Fibroblast of skin of left quadriceps (primary cell): ENCODE measurements at regions not wholly inside any gene's neighbourhood (a gene's known extent, or its start where the extent isn't known, plus 50 kb on each side); places are given as distances from the start of the nearest gene placed in this dataset.

ENCODE experiments used
- DNase-seq, 2 experiments: peaks; one replicate each; pipeline ENCODE4 v3.0.0-alpha.2; 2013; ENCODE audit warnings: low read depth in 2 of 2

DNA sequence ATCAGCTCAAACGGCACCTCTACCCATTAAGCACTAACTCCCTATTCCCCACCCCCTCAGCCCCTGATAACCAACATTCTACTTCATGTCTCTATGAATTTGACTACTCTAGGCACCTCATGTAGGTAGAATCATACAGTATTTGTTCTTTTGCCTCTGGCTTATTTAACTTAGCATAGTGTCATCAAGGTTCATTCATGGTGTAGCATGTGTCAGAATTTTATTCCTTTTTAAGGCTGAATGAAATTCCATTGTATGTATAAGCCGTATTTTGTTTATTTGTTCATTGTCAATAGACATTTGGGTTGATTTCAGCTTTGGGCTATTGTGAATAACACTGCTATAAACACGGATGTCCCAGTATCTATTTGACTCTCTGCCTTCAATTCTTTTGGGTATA lies 794.9 kb upstream of the SOX9 start:
- DNase-seq = no peak

DNA sequence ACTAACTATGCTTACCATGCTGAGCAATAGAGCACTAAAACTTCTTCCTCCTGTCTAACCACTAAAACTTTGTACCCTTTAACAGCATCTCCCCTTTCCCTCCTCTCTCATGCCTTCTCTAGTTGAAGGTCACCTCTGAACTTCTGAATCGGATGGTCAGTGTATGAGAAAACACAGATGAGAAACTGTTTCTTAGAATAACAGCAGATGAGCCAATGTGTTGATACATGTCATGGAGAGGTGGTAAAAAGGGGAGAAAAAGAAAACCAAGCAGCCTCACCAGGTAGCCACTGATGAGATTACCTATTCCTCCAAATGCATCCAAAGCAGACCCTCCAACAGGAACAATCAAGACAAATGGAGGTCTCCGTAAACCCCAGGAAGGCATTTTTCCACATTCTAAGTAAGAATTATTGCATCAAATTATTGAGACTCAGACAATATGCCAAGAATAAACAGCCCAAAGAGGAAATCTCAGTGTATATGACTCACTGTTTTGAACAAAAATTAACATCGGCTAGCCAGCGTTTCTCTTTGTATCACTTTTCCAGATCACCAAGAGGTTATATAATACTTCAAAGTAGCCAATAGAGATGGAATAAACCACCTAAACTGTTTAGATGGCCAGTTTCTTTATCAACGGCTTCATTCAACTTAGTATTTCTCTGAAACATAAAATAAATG lies 793.3 kb upstream of the SOX9 start:
- no peak for DNase-seq

DNA sequence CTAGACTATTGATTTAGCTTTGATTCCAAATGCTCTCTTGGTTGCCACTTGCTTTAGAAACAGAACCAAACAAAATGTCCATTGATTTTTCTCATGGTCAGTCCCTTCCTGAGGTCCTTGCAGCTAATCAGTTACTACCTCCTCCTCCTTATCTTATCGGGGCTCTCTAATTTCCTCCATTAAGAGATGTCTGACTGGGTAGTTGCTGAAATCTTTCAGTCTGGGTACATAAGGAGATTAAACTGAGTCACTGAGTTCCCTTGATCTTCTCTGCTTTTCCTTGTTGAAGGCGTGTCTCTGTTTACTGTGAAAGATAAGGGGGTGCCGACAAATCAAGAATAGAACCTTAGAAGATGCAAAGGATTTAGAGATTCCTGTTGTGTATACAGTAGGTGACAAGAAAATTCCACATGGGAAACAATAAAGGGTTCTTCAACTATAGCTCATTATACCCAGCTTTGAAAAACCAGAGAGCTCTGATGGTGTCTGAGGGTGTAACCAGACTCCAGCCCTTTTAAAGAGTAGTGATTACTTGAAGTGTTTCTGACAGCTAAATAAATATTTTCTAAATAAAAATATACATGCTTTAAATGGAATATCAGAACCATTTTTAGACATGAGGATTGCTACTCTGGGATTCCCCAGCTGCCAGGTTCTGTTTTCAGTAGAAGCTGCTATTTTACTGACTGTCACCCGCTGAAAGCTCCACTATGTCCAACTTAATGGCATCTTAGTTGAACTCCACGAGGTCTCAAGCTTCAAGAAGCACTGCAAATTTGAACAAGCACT lies 791.3 kb upstream of the SOX9 start:
- DNase-seq = no peak

DNA sequence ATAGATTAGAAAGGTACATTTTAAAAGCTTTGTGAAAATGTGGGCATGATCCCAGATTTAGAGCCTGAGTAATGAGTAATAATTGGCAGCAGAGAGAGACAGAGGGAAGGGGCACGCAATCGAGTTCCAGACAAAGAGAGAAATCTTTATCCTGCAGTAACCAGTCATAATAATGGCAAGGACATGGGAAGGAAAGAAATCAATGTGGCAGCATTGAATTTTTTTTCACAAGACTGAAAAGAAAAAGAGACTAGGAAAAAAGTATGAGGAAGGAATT lies 790.8 kb upstream of the SOX9 start:
- no peak for DNase-seq

DNA sequence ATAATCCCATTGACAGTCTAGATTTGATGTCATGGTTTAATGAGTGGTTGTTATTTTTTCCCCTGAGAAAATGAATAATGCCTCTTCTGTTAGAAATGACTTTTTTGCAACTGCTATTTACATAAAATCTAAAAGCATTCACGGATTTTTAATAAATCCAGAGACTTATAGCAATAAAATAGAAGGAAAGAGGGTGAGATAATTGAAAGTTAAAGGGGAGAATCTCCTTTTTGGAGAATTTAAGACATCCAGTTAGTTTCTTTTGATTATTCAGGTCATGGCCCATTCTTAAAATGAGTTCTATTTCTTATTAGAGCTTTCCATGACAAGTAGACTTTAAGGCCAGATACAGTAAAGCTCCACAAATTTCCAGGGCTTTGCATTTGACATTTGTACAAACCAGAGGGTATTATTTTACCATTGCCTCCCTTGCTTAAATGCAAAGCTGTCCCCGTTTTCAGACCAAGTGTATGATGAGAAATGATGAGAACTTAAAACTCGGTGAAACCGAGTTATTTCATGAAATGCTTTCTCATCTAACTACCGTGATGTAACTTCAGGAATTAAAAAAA lies 789.0 kb upstream of the SOX9 start:
- DNase-seq = no peak

DNA sequence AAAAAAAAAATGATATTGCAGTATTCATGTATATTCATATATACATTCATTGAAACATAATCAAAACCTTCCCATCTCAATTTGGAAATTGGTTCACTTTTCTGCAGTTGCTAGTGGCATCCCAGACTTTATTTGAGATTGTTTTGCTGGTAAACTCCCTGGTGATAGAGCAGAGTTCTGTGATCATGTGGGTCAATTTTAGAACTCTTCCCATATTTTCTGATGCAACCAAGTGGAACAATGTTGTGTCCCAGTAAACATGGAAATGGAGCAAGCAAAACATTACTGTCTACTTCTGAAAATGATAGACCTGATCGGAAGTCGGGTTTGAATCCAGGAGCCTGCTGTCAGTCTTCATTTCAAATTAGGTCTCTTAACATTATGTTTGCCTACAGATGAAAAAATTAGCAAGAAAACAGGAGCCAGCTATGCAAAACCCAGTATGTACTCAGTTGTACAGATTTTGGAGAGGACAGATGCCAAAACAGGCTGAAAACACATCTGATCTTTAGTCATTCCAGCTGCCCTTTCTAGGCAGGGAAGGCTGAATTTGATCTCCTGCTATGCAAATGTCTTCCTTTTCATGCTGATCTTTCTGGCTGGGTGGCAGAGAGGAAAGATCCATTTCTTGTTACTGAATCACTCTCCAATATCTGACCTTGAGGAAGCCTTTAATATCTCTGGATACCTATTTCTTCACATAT lies 786.6 kb upstream of the SOX9 start:
- no peak for DNase-seq

DNA sequence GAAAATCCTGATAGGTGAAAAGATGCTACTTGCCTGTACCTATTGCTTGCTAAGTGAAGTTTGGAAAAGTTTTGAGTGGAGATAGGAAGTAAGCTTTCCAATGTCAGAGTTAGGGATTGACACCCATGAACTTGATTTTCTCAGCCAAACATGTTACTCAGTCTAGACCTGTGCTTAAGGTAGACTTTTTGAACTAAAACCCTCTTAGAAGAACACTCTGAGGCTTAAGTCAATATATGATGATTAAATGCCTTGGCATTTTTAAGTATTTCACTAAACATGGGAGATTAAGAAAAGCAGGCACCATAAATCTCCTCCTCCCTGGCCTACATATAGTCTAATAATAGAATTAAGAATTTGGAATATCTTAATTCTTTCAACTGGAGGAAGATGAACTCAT lies 785.6 kb upstream of the SOX9 start:
- no peak for DNase-seq

DNA sequence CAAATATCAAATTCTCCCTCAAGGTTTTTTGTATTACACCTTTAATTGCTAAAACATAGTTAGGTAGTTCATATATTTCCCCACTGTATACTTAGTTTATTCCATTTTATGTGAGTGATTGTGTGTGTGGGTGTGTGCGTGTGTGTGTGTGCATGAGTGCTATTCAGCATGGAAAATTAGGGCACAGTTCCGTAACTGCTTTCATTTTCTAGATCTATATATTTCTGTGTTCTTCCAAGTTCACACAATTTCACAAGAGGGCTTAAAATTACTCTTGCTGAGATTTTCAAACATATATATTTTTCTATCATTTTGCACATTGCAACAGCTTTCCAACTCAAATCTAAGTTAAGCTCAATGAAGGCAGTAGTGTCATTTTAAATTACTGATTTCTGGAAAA lies 782.9 kb upstream of the SOX9 start:
- DNase-seq = no peak

DNA sequence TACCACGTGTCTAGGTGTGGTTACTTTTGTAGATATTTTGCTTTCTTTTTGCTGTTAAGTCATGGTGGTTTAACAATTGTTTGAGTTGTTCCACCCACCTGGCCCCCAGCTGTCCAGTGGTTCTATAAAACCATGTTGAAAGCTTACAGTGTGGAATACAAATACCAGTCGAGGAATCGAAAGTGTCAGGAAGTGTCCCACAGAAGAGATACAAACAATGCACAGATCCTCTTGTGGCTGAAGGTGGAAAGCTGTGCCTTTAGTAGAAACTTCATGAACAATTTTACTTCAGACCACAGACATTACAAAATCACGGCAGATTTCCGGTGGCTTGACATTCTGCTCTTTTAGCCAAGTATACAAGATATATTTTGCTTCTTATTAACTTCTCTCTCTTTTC lies 782.4 kb upstream of the SOX9 start:
- no peak for DNase-seq

DNA sequence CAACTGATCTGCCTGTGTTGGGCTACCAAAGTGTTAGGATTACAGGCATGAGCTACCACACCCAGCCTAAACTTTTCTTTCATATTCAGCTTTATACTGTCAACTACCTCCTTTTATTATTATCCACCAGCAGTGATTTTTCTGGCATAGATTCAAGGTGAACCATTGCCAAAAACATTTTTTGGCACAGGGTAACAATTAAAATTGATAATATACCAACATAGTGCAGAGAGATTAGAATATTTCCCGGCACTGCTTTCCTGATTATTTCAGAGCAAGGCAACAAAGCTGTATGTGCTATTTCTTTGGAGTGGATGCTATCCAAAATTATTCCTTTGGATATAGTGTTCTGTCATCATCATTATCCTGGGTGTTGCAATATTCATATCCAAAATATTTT lies 781.6 kb upstream of the SOX9 start:
- DNase-seq = no peak

DNA sequence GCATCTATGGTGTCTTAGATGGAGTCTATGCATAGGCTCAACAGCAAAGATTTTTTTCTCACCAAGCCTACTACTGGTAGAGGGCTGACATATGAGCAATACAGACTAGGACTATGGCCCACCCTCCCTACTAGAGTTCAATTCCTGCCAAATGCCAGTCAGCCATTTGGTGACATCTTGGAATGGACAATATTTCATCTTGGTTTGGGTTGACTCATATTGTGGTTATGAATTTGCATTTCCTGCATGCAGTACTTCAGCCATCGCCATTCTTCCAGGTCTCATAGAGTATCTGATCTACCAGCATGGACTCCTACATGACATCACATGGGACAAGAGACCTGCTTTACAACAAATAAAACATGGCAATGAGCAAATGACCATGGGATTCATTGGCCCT lies 778.1 kb upstream of the SOX9 start:
- DNase-seq = no peak

DNA sequence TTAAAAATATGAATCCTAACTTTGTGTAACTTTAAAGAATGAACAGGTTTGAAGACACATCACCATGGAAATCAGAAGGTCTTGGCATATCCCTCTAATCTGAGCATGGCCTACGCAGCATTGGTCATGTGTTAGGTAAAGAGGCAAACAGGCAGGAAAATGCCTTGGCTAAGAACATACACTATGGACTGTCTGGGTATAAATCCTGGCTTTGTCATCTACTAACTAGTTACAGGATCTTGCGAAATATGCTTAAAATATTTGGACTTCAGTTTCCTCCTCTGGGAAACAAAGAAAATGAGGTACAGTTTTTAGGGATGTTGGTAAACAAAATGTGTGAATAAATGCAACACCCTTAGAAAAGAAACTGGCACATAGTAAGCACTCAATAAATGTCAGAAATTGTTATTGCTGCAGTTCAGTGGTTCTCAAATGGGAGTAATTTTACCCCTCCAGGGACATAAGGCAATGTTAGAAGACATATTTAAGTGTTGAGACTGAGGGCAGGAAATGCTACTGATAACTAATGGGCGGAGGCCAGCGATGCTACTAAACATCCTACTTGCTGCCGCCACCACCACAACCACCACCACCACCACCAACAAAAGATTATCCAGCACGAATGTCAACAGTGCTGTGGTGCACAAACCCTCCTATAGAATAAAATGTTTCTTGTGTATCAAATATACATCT lies 770.8 kb upstream of the SOX9 start:
- no peak for DNase-seq

DNA sequence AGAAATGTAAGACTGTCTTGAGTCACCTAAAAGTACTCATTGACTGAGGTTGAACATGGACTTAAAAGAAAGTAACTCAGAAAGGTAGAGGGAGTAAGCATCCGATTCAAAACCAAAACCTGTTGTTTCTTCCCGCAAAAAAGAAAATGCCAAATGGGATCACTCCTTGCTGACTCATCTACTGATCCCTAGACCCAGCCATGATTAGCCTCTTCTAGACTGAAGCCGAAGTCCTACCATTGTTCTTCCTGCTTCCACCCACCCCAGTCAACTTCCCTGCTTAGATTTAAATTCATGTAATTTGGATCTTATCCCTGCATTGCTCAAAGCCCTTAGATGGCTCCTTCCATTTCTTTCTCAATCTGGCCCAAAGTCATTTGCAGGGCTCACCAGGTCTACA lies 760.5 kb upstream of the SOX9 start:
- no peak for DNase-seq

DNA sequence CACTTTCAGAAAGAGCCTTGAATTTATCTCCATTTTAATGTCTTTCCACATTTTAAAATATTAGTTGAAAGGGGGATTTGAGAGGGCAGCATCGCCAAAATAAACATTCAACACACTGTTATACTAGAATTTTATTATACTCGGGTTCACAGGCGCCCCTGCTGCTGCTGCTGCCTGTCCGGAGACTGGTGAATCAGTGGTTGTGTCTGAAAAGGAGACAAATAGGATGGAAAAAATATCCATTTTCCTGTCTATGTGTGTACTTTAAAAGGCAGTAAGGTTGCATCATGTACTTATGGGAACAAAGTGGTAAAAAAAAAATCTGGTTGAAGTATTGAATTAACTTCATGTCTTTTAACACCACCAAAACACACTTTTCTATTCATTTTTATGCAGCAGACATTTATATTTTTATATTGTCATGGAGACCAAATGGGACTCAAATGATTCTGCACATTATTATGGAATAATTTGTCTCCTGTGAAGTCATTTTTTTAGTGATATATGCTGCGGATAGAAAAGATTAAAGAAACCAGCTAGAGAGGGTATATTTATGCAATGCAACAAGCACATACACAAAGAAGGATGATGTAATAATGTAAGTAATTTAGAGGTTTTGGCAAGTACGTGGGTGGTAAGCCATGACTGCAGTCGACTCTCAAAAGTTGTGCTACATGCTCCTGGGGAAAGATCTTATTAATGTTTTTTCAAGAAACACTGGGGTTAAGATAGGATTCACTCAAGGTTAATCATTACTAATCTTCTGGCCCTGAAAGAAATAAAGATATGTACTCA lies 759.0 kb upstream of the SOX9 start:
- DNase-seq = peak in 1 of 2 experiments; percentile 29

DNA sequence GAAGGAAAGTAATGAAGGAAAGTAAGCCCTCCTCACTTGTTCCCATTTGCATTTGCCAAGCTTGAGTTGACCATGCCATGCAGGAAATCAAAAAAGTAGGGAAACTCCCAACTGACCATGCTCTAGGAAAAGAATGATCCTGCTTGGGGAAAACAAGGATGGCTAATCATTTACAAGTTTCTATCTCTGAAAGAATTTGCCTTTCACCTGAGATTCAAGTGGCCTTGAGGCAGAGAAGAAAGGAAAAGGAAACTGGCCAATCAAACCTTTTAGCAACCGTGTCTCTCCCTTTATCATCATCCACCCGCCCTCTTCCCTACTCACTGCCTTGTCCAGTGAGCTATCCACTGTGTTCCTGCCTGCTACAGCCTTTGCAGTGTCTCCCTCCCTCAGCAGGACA lies 757.2 kb upstream of the SOX9 start:
- no peak for DNase-seq

DNA sequence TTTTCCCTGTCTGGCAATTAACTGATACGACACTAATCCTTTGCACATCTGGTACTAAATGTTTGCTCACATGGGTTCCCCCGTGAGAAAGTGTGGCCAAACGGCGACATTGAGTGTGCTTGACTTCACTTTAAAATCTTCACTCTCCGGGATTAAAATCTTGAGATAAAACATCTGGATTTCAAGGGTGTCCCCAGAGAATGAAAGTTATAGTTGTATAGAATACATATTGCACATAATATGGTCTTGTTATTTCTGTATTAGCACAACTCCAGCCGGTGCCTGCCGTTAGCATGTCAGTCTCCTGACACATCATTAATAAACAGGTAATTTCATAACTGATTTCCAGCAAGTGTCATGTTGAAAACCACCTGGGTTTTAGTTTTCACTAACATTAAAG lies 749.0 kb upstream of the SOX9 start:
- no peak for DNase-seq

DNA sequence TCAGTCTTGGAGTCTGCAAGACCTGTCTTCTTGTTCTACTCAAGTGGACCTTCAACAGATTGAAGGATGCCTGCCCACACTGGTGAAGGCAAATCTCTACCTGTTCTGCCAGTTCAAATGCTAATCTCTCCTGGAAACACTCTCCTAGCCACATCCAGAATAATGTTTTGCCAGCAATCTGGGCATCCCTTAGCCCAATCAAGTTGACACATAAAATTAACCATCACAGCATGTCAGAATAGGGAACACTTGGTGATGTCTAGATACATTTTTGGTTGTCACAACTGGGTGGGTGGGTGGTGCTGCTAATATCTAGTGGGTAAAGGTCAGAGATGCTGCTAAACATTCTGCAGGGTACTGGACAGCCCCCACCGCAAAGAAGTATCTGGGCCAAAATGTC lies 744.9 kb upstream of the SOX9 start:
- DNase-seq = no peak

DNA sequence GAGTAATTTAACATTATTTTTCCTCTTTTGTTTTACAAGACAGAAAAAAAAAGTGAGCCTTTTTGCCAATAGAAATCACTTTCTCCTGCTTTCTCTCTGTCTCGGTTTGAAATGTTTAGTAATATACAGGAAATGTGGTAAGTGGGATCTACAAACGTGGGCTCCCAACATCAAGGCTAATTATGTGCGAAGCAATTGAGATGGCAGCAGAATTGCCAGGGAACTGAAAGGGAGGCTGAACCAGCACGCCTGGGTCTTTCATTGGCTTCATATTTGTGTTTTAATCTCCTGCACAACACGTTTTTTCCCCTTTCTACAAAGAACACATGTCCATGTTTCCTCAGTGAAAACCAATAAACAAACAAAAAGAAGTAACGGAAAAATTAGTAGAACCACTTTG lies 743.9 kb upstream of the SOX9 start:
- no peak for DNase-seq

DNA sequence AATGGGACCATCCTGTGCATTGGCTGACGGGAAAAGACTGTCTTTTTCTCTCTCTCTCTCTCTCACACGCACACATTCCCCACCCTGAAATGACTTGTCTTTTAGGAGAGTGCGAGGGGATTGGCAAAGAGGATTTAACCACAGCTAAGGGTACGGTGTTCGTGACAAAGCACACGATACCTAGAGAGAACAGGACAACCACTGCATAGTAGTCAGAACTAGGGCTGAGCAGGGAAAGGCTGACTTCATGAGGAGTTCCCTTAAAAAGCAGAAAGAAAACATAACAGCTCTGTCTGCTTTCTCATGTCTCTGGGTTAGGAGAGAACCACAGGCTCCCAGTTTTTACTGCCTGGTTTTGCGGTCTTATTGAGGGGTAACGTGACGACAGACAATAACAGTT lies 742.8 kb upstream of the SOX9 start:
- no peak for DNase-seq

DNA sequence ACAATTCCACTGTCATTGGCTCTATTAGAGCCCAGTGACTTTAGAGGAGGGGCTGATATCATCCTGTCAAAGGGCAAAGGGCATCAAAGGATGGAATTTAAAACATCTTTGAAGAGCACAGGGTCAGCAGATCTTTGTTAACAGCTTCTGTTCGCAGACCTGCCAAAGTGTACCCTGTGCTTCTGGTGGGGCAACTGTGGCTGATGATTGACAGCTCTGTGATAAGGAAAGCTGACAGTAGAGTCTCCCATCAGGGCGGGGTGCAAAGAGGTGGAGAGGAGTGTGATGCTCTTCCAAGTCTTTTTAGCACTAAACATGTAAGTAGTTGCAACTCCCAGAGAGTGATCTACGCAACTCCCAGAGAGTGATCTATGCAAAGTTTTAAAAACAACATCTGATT lies 742.1 kb upstream of the SOX9 start:
- DNase-seq = no peak

DNA sequence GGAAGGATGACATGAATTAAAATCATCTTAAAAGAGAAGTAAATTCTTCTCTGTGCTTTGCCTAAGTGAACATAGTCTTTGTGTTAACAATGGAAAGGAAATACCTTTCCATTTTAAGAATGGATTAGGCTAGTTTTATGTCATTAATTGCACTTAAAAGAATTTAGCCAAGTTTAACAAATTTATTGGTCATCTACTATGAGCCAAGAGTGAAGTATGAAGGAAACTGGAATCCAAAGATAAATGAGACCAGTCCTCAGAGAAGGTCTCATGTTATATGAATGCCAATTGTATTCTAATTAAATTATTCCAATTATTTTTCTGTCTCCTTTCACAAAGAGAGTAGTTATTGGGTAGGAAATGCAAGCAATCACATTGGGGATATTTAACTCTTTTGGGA lies 741.3 kb upstream of the SOX9 start:
- no peak for DNase-seq

DNA sequence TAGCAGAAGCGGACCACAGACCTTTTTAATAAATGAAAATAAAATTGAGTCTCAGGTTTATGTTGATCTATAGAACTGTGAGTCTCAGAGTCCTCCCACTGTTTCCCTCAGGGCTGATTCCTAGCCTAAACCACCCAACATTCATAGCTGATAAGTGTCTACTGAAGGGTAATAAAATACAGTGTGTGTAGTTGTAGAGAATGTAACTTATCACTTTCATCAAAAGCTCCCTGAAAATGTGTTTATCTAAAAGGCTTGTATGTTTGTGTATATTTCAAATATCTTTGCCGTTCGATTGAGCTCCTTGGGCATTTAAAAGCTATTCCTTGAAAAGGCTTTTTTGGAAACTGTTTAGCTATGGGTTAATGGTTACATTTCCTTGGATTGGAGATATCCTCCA lies 740.3 kb upstream of the SOX9 start:
- no peak for DNase-seq
